Fibroblast of skin of left quadriceps (primary cell): ENCODE measurements at regions not wholly inside any gene's neighbourhood (a gene's known extent, or its start where the extent isn't known, plus 50 kb on each side); places are given as distances from the start of the nearest gene placed in this dataset.
A peak's percentile ranks its signal among the peaks of the same experiment; 100 is the strongest.
"Not testable (repeated sequence)": the region's sequence is repeated elsewhere in the genome, so short reads cannot be mapped to it uniquely, and the experiment has no call there.

Experiments used
- DNase-seq, 2 experiments: peaks; one replicate each; pipeline ENCODE4 v3.0.0-alpha.2; 2013; ENCODE audit warnings: low read depth in 2 of 2

DNA sequence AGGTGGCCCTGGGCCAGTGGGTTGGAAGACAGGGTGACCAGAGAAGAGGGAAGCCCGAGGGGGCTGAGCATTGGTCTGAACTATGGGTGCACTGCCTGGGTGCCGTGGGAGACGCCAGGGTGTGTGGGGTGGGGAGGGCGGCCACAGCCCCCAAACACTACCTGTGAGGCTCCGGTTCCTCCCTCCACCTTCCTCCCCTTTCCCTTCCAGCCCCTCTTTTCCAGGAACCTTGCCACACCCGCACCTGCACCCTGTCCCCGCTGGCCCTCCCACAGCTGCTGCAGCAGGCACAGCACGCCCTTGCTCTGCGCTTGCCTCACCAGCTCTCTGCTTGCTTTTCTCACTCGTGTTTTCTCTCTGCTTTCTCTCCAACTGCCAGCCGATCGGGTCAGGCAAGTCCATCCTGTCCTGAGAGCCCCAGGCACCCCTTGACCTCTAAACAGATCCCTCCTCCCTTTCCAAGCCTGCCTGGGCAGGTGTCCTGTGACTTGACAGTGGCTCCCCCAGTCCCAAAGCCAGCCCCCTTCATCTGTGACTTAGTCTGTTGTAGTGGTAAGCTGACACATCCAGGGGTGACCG, 193.7 kb downstream of the MSX2 start:
- no peak for DNase-seq

DNA sequence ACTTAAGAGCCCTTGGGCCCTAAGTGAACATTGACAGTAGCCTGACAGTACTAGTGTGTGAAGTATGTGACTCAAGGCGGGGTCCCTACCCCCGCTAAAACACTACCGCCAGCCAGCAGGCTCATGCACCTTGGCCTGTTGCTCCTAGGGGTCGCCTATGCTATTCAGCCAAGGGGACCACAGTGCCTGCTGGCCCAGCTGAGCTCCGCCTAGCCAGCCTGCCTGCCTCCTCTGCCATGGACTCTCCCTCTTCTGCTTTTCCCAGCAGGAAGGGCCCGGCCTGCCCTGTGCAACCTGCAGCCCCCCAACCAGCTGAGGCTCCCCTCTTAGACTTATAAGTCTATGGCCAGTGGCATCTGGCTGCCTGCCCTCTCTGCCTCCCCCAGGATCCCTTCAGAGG, 193.1 kb downstream of the MSX2 start:
- not testable (repeated sequence) for DNase-seq

DNA sequence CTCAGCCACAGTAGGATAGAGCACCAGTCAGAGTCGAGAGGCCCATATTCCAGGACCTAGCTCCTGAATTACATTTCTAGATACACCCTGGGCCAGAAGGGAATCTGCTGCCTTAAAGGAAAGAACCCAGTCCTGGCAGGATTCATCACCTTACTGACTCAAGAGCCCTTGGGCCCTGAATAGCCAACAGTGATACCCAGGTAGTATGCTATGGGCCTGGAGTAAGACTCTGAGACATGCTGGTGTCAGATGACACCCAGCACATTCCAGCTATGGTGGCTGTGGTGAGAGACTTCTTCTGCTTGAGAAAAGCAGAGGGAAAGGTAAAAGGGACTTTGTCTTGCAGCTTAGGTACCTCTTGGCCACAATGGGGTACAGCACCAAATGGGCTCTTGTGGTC, 192.5 kb downstream of the MSX2 start:
- DNase-seq: not testable (repeated sequence)

DNA sequence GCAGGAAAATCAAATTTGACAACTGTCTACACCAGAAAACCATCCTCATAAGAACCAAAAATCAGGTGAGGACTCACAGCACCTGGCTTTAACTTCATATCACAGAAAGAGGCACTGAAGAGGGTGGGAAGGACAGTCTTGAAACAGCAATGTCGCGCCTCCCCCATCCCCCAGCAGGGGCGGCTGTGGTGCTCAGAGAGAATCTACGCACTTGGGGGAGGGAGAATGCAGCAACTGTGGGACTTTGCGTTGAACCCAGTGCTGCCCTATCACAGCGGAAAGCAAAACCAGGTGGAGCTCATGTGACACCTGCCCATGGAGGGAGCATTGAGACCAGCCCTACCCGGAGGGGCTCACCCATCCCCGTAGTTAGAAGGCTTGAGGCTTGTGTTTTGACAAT, 191.8 kb downstream of the MSX2 start:
- DNase-seq: no peak

DNA sequence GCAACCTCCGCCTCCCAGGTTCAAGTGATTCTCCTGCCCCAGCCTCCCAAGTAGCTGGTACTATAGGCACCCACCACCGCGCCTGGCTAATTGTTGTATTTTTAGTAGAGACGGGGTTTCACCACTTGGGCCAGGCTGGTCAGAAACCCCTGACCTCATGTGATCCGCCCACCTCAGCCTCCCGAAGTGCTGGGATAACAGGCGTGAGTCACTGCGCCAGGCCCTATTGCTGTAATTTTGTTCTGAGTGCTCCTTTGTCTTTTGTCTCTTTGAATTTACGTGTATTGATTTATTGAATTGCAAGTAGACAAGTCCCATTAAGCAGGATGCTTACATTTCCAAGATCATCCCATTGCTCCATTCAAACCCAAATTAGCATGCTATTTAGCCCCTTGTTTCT, 186.7 kb downstream of the MSX2 start:
- DNase-seq: no peak

DNA sequence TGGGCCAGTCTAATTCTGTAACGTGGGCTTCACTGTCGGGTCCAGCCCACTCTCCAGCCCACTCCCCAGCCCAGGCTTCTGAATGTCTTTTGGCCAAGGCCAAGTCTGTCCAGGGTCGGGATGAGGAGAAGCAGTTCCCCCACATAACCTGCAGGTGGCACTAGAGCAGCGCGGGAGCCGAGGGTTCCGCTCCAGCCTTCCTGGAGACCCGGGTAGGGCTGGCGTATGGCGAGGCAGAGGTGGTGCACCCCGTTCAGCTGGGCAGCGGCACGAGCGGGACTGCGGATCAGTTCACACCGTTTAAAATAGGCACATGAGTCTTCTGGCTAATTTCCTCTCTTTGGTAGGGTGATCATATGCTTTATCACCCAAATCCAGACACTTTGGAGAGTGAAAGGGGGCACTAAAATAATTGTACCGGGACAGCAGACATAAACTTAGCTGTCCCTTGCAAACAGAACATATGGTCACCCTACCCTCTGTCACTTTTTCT, 185.9 kb downstream of the MSX2 start:
- peak; percentile 21 to 24 for DNase-seq

DNA sequence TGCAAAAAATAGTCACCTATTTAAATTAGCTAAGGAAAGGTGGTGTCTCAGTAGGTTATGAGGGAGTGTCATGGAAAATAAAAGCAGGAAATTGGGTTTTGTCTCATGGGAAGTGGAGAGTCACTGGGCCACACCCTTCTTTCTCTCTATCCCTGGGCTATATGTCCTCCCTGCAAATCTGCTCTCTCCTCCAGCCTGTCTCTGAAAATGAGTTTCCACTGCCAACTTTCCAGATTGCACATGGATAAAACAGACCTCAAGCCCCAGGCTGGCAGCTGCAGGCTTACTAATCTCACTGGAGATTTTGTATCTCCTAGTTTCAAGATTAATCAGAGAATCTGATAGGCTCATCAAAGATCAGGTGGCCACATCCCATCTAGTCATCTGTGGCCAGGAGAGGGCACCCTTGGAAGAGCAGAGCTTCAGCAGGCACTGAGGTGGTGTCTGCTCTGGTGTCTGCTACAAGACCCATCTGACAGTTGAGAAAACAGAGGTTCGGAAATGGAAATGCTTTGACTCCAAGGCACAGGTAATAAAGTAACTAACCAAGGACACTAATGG, 178.9 kb downstream of the MSX2 start:
- DNase-seq: no peak

DNA sequence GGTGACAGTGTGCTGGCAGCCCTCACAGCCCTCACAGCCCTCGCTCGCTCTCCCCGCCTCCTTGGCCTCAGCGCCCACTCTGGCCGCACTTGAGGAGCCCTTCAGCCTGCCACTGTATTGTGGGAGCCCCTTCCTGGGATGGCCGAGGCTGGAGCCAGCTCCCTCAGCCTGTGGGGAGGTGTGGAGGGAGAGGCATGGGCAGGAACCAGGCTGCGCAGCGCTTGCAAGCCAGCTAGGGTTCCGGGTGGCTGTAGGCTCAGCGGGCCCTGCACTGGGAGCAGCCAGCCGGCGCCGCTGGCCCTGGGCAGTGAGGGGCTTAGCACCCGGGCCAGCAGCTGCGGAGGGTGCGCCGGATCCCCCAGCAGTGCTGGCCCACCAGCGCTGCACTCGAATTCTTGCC, 177.0 kb downstream of the MSX2 start:
- DNase-seq: no peak

DNA sequence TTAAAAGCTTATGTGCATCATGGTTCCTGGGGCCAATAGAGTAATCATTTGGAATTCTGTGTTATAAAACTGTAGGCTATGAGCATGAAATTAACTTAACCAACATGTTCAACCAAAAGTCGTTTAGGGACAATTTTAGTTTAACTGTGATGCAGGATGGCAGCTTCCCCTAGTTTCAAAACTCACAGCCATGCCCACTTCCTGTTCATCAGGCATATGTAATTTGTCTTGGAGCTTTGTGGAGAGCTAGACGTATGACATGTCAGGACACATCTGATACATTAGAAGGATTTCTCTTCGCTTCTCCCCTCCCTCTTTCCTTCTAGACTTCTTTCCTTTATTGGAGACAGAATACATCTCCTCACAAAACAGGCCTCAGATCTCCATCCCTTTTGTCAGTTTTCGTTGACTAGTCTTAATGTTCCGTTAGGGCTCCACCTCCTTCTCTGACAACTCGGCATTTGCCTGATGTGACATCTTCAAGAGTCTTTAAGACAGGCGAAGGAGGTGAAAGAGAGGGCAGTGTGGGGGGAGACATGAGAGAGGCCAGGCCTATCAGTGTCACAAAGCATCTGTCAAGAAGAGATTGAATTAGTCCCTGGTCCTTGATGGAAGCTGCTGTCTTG, 176.0 kb downstream of the MSX2 start:
- DNase-seq: no peak

DNA sequence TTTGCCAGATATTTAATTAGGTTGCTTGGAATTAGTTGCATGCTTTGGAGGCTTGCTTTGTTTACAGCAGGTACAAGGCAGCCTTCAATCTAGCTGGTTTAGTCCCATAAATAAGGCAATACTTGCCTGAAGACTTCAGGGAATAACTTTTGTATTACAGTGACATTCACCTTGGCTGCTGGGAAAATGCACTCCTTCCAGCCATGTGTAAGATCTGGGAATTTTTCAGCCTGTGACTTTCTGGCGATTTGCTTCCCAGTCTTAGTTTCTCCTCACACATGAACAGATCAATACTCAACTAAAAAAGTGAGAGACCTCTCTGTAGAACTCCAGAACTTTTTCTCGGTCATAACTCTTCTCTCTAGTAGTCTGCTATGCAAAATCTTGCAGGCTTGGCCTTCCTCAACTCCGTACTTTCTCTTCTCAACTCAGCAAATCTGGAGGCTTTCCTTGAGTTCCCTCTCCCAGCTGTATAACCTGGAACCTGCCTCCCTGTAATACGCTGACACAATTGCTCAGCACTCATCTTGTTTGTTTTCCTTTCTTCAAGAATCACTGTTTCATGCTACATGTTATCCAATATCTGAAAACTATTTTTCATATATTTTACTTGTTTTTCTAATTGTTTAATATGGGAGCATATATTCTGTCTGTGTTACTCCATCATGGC, 173.0 kb downstream of the MSX2 start:
- DNase-seq: no peak

DNA sequence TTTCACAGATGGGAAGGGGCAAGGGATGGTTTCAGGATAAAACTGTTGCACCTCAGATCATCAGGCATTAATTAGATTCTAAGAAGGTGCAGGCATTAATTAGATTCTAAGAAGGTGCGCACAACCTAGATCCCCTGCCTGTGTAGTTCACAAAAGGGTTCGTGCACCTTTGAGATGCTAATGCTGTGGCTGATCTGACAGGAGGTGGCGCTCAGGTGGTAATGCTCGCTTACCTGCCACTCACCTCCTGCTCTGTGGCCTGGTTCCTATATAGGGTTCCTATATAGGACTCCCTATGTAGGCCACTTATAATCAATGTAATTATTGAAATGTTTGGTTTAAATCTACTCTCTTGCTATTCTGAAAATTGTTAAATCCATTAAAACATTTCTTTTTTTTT, 171.0 kb downstream of the MSX2 start:
- DNase-seq: no peak

DNA sequence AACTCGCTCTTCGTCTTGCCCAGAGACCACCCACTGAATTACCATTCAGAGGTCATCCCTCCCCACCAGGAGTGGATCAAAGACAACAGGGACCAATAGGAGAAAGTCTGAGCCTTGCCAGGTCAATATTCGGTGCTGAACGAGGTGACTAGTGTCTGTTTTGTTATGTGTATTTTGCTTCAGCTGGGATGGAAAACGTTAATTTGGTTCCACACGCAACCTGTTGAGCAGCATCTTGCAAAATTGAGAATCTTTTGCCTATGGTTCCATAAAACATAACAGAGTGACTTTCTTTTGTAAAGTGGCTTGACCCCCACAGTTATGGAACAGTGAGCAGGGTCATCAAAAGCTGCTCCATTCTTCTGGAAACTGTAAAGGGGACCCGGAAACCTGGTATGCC, 168.4 kb downstream of the MSX2 start:
- no peak for DNase-seq

DNA sequence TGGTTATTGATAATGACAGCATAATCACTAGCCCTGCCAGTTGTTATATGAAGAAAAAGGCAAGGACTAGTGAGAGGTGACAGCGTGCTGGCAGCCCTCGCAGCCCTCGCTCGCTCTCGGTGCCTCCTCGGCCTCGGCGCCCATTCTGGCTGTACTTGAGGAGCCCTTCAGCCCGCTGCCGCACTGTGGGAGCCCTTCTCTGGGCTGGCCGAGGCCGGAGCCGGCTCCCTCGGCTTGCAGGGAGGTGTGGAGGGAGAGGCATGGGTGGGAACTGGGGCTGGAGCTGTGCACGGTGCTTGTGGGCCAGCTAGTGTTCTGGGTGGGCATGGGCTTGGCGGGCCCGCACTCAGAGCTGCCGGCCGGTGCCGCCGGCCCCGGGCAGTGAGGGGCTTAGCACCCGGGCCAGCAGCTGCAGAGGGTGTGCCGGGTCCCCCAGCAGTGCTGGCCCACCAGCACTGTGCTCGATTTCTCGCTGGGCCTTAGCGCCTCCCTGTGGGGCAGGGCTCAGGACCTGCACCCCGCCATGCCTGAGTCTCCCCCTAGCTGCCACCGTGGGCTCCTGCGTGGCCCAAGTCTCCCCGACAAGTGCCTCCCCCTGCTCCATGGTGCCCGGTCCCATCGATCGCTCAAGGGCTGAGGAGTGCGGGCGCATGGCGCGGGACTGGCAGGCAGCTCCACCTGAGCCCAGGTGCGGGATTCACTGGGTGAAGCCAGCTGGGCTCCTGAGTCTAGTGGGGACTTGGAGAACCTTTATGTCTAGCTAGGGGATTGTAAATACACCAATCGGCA, 156.2 kb downstream of the MSX2 start:
- not testable (repeated sequence) for DNase-seq

DNA sequence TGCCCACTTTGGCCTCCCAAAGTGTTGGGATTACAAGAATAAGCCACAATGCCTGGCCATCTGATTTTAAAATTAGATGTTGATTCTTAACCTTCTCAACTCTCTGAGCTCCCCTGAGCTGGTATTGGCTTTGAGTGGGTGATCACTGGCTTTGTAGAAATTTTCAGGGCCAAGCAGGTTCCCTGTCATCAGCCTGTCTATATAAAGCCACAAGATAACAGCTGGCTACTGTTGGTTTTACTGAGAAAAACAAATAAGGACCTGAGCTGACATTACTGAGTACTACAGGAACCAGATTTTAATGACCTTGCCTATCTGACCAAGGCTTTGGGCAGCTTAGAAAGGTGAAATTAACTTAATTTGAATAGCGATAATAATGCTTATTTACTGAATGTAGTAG, 153.6 kb downstream of the MSX2 start:
- no peak for DNase-seq

DNA sequence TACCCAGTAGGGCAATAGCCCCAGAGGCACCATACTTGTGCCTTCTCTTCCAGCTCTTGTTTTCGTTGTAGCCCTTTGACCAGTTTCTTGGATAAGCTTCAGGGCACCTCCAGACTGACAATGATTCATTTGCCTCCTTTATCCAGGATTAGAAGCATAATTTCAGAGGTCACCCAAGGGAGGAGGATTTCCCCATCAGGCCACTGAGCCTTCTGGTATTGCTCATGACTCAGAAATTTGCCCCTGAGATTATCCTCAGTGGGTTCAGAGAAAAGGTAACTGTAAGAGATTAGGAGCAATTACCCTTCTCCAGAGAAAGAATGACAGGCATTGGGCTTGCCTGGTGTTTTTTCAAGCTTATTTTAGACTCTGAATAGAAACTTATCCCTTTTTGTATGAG, 147.9 kb downstream of the MSX2 start:
- no peak for DNase-seq

DNA sequence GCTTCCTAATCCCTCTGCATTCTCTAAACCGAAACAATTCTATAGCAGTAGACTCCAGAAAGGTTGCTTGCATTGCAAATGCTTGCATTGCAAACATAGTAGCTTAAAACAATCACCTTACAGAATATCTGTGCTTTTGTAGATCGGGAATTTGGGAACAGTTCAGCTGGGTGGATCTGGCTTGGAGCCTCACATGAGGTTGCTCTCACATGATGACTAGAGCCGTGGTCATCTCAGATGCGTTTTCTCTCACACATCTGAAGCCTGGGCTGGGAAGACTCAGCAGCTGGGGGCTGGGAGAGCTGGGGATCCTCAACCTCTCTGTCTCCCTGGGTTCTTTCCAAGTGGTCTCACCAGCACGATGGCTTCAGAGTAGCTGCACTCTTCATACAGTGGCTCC, 127.8 kb downstream of the MSX2 start:
- DNase-seq: no peak

DNA sequence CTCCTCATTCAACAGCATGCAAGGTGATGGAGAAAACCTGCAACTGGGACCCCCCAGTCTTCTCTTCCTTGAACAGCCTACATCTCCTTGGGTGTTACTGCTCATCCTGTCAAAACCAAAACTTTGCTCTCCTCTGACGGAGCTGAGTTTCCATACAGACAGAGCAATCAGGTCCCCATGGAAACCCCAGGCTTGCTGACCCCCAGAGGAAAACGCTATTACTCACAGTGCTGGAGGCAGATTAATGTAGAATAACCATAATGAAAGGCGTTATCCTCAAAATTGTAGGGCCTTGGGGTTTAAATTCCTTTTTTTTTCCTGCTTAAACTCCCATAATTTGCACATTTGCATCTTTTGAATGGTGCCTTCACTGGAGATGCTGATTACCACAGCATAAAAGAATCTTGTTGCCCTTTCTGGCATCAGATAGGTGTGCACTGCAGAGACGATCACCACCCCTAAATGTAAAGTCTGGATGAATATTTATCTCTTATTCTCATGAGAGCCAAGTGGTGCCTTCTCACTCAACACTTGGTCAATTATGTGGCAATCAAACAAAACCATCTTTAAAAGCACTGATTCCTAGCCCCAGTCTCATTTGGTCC, 126.3 kb downstream of the MSX2 start:
- DNase-seq: no peak

DNA sequence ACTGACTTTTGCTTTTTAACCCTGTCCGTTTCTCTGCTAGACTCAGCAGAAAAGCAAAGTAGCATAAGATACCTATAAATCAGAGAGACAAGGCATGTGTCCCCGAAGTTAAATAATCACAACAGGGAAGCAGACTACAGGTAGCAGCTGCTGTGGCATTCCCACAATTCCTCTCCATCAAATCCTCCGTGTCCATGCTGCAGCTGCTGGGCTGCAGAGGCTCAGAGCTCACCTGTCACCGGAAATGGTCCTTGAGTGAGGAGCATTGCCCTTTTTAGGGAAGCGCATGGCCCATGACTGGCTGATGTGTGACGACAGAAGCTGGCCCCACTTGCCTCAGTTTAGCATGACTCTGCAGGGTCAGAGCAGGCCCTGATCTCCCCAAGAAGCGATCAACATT, 125.0 kb downstream of the MSX2 start:
- no peak for DNase-seq

DNA sequence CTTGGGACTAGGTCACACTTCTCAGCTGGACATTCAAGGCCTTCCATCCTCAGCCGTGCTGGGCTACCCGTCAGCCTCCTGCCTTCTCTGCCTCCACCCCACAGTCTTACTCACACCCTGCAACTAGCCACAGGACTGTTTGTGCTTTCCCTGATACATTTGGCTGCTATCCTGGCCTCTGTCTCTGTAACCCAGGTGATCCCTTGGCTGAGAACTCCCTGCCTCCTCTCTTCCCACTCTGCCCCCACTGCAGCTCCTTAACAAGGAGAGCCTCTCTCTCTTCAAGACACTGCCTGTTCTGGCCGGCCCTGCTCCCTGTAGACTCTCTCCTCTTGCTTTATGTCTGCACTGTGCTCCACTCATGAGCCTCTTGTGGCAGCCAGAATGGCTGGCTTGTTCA, 120.6 kb downstream of the MSX2 start:
- DNase-seq: no peak

DNA sequence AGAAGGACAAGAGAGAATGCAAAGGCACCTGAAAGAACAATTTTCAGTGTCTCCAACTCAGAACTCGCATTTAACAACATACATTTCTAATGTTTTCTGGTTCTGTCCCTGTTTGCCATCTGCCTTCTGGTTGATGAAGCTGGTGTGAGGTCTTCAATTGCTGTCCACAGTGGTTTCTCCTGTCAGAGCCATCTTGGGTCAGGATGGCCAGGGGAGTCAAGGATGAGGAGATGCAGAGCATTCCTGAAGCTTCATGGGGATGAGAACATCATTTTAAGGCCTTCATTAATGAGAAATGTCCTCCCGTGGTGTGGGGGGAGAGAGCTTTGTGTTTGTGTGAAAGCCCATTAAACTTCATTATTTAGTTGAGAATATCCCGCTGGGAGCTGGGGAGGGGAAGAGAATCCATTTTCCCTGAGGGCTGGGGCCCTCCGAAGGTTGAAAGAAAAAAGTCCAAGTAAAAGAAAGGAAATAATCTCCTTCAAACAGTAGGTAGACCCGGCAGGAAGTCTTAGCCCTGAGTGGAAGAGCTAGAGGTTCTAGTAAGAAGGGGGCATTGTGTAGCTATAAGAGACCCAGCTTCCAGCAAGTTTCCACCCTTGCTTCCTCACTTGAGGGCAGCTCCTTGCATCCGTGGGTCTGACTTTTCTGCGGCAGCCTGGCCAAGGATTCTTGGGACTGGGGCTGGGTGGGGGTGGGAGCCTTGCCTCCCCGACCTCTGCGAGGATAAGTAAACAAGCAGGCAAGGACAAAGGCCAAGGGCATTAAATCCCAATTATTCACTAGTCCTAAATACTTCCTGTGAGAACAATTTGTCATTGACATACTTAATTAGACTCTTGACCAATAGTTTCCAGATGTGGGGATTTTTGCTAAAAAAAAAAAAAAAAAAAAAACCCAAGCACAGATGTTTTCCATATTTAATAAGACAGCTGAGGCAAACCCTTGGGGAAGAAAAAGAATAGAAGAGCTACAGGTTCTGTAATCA, 119.2 kb downstream of the MSX2 start:
- DNase-seq: peak in 1 of 2 experiments; percentile 22

DNA sequence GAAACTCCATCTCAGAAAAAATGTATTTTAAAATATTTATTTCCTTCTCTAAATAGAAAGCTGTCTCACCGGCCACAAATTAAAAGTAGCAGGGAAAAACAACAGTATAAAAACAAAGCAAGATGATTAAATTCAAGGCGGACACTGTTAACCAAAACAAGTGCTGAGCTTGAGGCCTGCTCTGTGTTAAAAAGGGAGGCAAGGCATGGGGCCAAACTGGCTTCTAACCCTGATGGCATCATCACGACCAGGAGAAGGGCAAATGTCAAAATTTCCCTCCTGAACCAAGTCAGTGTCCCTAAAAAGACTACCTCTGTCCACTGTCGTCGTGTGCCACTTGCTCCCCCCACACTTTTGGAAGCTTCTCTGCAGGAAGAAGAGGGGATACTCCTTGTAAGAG, 116.1 kb downstream of the MSX2 start:
- DNase-seq: no peak
